Choroid plexus epithelial cell (primary cell): ENCODE measurements at regions not wholly inside any gene's neighbourhood (a gene's known extent, or its start where the extent isn't known, plus 50 kb on each side); places are given as distances from the start of the nearest gene placed in this dataset.

Source experiments
- DNase-seq: peaks from one replicate; pipeline ENCODE4 v3.0.0-alpha.2; 2010; ENCODE audit warnings: low read depth
- H3K4me3 ChIP-seq: 2 replicates; pipeline ENCODE4 v1.5.1; 2011; ENCODE audit warnings: low read depth, mild to moderate bottlenecking, control low read depth, low read length, moderate library complexity
- TF ChIP-seq, protein P1 (sequence below): conservative IDR thresholded peaks from 2 replicates; pipeline ENCODE4 v1.5.1; 2011; ENCODE audit warnings: low read depth, mild to moderate bottlenecking, control low read depth, inconsistent platforms, low read length, moderate library complexity

GRCh38 chr3:73327052-73327451 is 265.6 kb downstream of the EBLN2 start:
- H3K4me3 ChIP-seq: no peak overlapping the region
- DNase-seq: no peak
- TF ChIP-seq, protein P1, sequence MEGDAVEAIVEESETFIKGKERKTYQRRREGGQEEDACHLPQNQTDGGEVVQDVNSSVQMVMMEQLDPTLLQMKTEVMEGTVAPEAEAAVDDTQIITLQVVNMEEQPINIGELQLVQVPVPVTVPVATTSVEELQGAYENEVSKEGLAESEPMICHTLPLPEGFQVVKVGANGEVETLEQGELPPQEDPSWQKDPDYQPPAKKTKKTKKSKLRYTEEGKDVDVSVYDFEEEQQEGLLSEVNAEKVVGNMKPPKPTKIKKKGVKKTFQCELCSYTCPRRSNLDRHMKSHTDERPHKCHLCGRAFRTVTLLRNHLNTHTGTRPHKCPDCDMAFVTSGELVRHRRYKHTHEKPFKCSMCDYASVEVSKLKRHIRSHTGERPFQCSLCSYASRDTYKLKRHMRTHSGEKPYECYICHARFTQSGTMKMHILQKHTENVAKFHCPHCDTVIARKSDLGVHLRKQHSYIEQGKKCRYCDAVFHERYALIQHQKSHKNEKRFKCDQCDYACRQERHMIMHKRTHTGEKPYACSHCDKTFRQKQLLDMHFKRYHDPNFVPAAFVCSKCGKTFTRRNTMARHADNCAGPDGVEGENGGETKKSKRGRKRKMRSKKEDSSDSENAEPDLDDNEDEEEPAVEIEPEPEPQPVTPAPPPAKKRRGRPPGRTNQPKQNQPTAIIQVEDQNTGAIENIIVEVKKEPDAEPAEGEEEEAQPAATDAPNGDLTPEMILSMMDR: no peak
